Natural killer cell (primary cell): ENCODE measurements at regions not wholly inside any gene's neighbourhood (a gene's known extent, or its start where the extent isn't known, plus 50 kb on each side); places are given as distances from the start of the nearest gene placed in this dataset.

Source experiments
- ATAC-seq, 3 donors: fragments of 150-1000 bp in 2 of 3; fragments of 200-7000 bp in 1 of 3; cut with Tn5 transposase; 1 replicate in 1 of 3; 2 replicates in 2 of 3; pipeline ENCODE4 v1.10.0; 2021; ENCODE audit warnings: mild to moderate bottlenecking in 2 of 3, moderate library complexity in 2 of 3
- DNase-seq, 2 donors: peaks; one replicate each; pipeline versions ENCODE4 v3.0.0 to v3.0.0-alpha.2; 2013 to 2021; ENCODE audit warnings: mixed read lengths in 1 of 2
- H3K27ac ChIP-seq: one replicate; pipeline ENCODE4 v1.5.1; 2013; ENCODE audit warnings: mild to moderate bottlenecking, low read length
- H3K27me3 ChIP-seq: one replicate; pipeline ENCODE4 v1.6.1; 2013; ENCODE audit warnings: low read length; ENCODE audit not compliant: control insufficient read depth, insufficient read depth
- H3K36me3 ChIP-seq: one replicate; pipeline ENCODE4 v1.6.1; 2013; ENCODE audit warnings: low read length; ENCODE audit not compliant: control insufficient read depth, insufficient read depth
- H3K4me1 ChIP-seq: one replicate; pipeline ENCODE4 v1.6.1; 2013; ENCODE audit warnings: low read length; ENCODE audit not compliant: control insufficient read depth, insufficient read depth
- H3K4me3 ChIP-seq: one replicate; pipeline ENCODE4 v1.5.1; 2013; ENCODE audit warnings: low read length
- H3K9me3 ChIP-seq: one replicate; pipeline ENCODE4 v1.6.1; 2013; ENCODE audit warnings: low read length; ENCODE audit not compliant: control insufficient read depth, insufficient read depth
- H3K27ac Mint-ChIP-seq, 2 donors: one replicate each; pipeline ENCODE4 v1.8.0; 2022; ENCODE audit warnings: mild to moderate bottlenecking in 2 of 2, mixed read lengths in 2 of 2, moderate library complexity in 1 of 2
- H3K27me3 Mint-ChIP-seq, 2 donors: one replicate each; pipeline ENCODE4 v1.8.0; 2022; ENCODE audit warnings: low read depth in 2 of 2, mixed read lengths in 2 of 2
- H3K36me3 Mint-ChIP-seq: one replicate; pipeline ENCODE4 v1.8.0; 2022; ENCODE audit warnings: mixed read lengths
- H3K4me1 Mint-ChIP-seq, 2 donors: one replicate each; pipeline ENCODE4 v1.8.0; 2022; ENCODE audit warnings: mixed read lengths in 2 of 2
- H3K4me3 Mint-ChIP-seq: one replicate; pipeline ENCODE4 v1.8.0; 2022; ENCODE audit warnings: mild to moderate bottlenecking, moderate library complexity, mixed read lengths
- H3K9me3 Mint-ChIP-seq, 2 donors: one replicate each; pipeline ENCODE4 v1.8.0; 2022; ENCODE audit warnings: mixed read lengths in 2 of 2
- CTCF ChIP-seq: fragments of 200-600 bp; IDR thresholded peaks from one replicate; pipeline ENCODE4 v1.8.0; 2022; ENCODE audit warnings: antibody characterized with exemption
- WGBS: methylation state at CpG from one replicate; pipeline ENCODE4 v1.1.7; 2013; ENCODE audit warnings: missing lambda C conversion rate; ENCODE audit not compliant: insufficient coverage; 5-methylcytosine and 5-hydroxymethylcytosine counted together
- intact Hi-C: fragments of 100-400 bp; cut with micrococcal nuclease; formaldehyde crosslinking; loops from one replicate; pipeline ENCODE4 v1.14.2; 2022

- no peaks in the 10 kb centered on the region for H3K27me3 ChIP-seq
- no peak overlapping the region for H3K27ac Mint-ChIP-seq
- H3K4me1 Mint-ChIP-seq, result no peaks in the 10 kb centered on the region
- H3K27me3 Mint-ChIP-seq, result no peaks in the 10 kb centered on the region
- DNase-seq (no peak), ATAC-seq (no peak)
- H3K36me3 ChIP-seq, result no peaks in the 10 kb centered on the region
- H3K4me1 ChIP-seq, result no peaks in the 10 kb centered on the region
- no peak overlapping the region for H3K4me3 Mint-ChIP-seq
- H3K27ac ChIP-seq, result no peak overlapping the region
- H3K9me3 Mint-ChIP-seq, result peaks cover 10 to 11% of the 10 kb centered on the region in 2 donors
- peaks cover 6% of the 10 kb centered on the region for H3K36me3 Mint-ChIP-seq
- no peaks in the 10 kb centered on the region for H3K9me3 ChIP-seq
- WGBS, result 88% methylated on average over 3 of the region's 3 CpGs
- intact Hi-C loops, result no loop called here
- TF ChIP-seq CTCF, result no peak
- no peak overlapping the region for H3K4me3 ChIP-seq
Measured at GRCh38 chr9:81318571-81318970, 370.8 kb downstream of the TLE1 start.

GRCh38 chr9:81317939-81318338, 371.4 kb downstream of the TLE1 start:
- Mint-ChIP-seq H3K9me3 (peaks cover 9 to 11% of the 10 kb centered on the region in 2 donors), H3K27me3 (no peaks in the 10 kb centered on the region), H3K36me3 (peaks cover 1% of the 10 kb centered on the region), H3K4me3 (no peak overlapping the region), H3K4me1 (no peaks in the 10 kb centered on the region), H3K27ac (no peak overlapping the region)
- H3K4me1 ChIP-seq, result no peaks in the 10 kb centered on the region
- intact Hi-C loops, result no loop called here
- H3K36me3 ChIP-seq, result no peaks in the 10 kb centered on the region
- ATAC-seq, result no peak
- no peaks in the 10 kb centered on the region for H3K27me3 ChIP-seq
- no peak overlapping the region for H3K4me3 ChIP-seq
- no peak for DNase-seq
- H3K27ac ChIP-seq, result no peak overlapping the region
- WGBS, result 80% methylated on average over 7 of the region's 7 CpGs
- no peaks in the 10 kb centered on the region for H3K9me3 ChIP-seq
- no peak for TF ChIP-seq CTCF

- 100% methylated on average over 1 of the region's 1 CpG for WGBS
- Histone ChIP-seq H3K27ac (no peak overlapping the region), H3K27me3 (no peaks in the 10 kb centered on the region), H3K9me3 (no peaks in the 10 kb centered on the region), H3K4me1 (no peaks in the 10 kb centered on the region), H3K4me3 (no peak overlapping the region), H3K36me3 (no peaks in the 10 kb centered on the region)
- H3K9me3 Mint-ChIP-seq, result peaks cover 7 to 8% of the 10 kb centered on the region in 2 donors
- intact Hi-C loops, result no loop called here
- H3K36me3 Mint-ChIP-seq, result no peaks in the 10 kb centered on the region
- no peak overlapping the region for H3K27ac Mint-ChIP-seq
- DNase-seq (no peak), ATAC-seq (no peak)
- no peaks in the 10 kb centered on the region for H3K4me1 Mint-ChIP-seq
- no peak for TF ChIP-seq CTCF
- H3K27me3 Mint-ChIP-seq, result no peaks in the 10 kb centered on the region
- no peak overlapping the region for H3K4me3 Mint-ChIP-seq
Measured at GRCh38 chr9:81317223-81317622, 372.1 kb downstream of the TLE1 start.

- intact Hi-C loops, result no loop called here
- H3K27ac ChIP-seq, result no peak overlapping the region
- no peaks in the 10 kb centered on the region for H3K9me3 ChIP-seq
- H3K9me3 Mint-ChIP-seq, result peaks cover 7 to 8% of the 10 kb centered on the region in 2 donors
- no peaks in the 10 kb centered on the region for H3K4me1 Mint-ChIP-seq
- H3K36me3 ChIP-seq, result no peaks in the 10 kb centered on the region
- H3K4me3 Mint-ChIP-seq, result no peak overlapping the region
- DNase-seq (no peak), ATAC-seq (no peak)
- no peak for TF ChIP-seq CTCF
- 79% methylated on average over 3 of the region's 3 CpGs for WGBS
- no peak overlapping the region for H3K27ac Mint-ChIP-seq
- no peaks in the 10 kb centered on the region for H3K4me1 ChIP-seq
- H3K4me3 ChIP-seq, result no peak overlapping the region
- no peaks in the 10 kb centered on the region for H3K36me3 Mint-ChIP-seq
- H3K27me3 ChIP-seq, result no peaks in the 10 kb centered on the region
- no peaks in the 10 kb centered on the region for H3K27me3 Mint-ChIP-seq
Measured at GRCh38 chr9:81314490-81314889, 374.9 kb downstream of the TLE1 start.
